T-cell (primary cell): ENCODE measurements at regions not wholly inside any gene's neighbourhood (a gene's known extent, or its start where the extent isn't known, plus 50 kb on each side); places are given as distances from the start of the nearest gene placed in this dataset.

Experiments
- ATAC-seq, 4 experiments: fragments of 200-7000 bp in 3 of 4; fragments of 150-1000 bp in 1 of 4; cut with Tn5 transposase; replicated peaks in 1 of 4; 1 replicate in 3 of 4; 2 replicates in 1 of 4; pipeline ENCODE4 v1.10.0; 2021; ENCODE audit warnings: moderate library complexity in 3 of 4, mild to moderate bottlenecking in 2 of 4, moderate number of reproducible peaks in 1 of 4
- CTCF ChIA-PET, 2 donors: fragments of 300-600 bp; sonication (Branson Sonifier 250); formaldehyde crosslinking; loops; one replicate each; lab custom pipeline; 2022; ENCODE audit warnings: antibody characterized with exemption in 2 of 2; lab: Charles Lee
- POLR2A ChIA-PET, 2 donors: fragments of 300-600 bp; sonication (Branson Sonifier 250); formaldehyde crosslinking; loops; one replicate each; lab custom pipeline; 2022; ENCODE audit warnings: antibody characterized with exemption in 2 of 2; lab: Charles Lee
- DNase-seq, 35 experiments: peaks; one replicate each; pipeline versions ENCODE4 v3.0.0 to v3.0.0-alpha.2; 2013 to 2023
- H3K27ac ChIP-seq: one replicate; pipeline ENCODE4 v1.5.1; 2013; ENCODE audit warnings: low read length
- H3K27me3 ChIP-seq, 2 experiments: replicated peaks in 1 of 2; 1 replicate in 1 of 2; 2 replicates in 1 of 2; pipeline versions ENCODE4 v1.6.1 to v1.7.0; 2013; ENCODE audit warnings: low read length in 1 of 2, mixed read lengths in 1 of 2; ENCODE audit not compliant: control insufficient read depth in 2 of 2, insufficient read depth in 2 of 2; ENCODE audit errors: extremely low read depth in 1 of 2
- H3K36me3 ChIP-seq, 2 donors: 1 replicate in 1 of 2; 2 replicates in 1 of 2; pipeline versions ENCODE4 v1.6.1 to v1.7.0; 2013; ENCODE audit warnings: low read length in 1 of 2; ENCODE audit not compliant: control insufficient read depth in 2 of 2, insufficient read depth in 1 of 2; ENCODE audit errors: extremely low read depth in 1 of 2
- H3K4me1 ChIP-seq, 2 experiments: 1 replicate in 1 of 2; 2 replicates in 1 of 2; pipeline versions ENCODE4 v1.6.1 to v1.7.0; 2013; ENCODE audit warnings: low read length in 2 of 2, mixed read lengths in 1 of 2; ENCODE audit not compliant: insufficient read depth in 2 of 2, control insufficient read depth in 1 of 2; ENCODE audit errors: extremely low read depth in 1 of 2
- H3K4me3 ChIP-seq, 2 donors: 1 replicate in 1 of 2; 2 replicates in 1 of 2; pipeline versions ENCODE4 v1.5.1 to v1.7.0; 2013; ENCODE audit warnings: mild to moderate bottlenecking in 2 of 2, low read length in 1 of 2, moderate library complexity in 1 of 2; ENCODE audit not compliant: control insufficient read depth in 1 of 2; ENCODE audit errors: extremely low read depth in 1 of 2
- H3K9me3 ChIP-seq: 2 replicates; pipeline ENCODE4 v1.7.0; 2013
- H3K27ac Mint-ChIP-seq, 2 donors: one replicate each; pipeline ENCODE4 v1.8.0; 2020 to 2021; ENCODE audit warnings: mild to moderate bottlenecking in 2 of 2, mixed read lengths in 2 of 2
- H3K27me3 Mint-ChIP-seq, 2 donors: one replicate each; pipeline ENCODE4 v1.8.0; 2021 to 2022; ENCODE audit warnings: mixed read lengths in 2 of 2
- H3K36me3 Mint-ChIP-seq: one replicate; pipeline ENCODE4 v1.8.0; 2021; ENCODE audit warnings: mixed read lengths
- H3K4me1 Mint-ChIP-seq, 3 donors: one replicate each; pipeline ENCODE4 v1.8.0; 2020 to 2022; ENCODE audit warnings: mixed read lengths in 3 of 3, mild to moderate bottlenecking in 1 of 3
- H3K4me3 Mint-ChIP-seq, 3 donors: one replicate each; pipeline ENCODE4 v1.8.0; 2020 to 2022; ENCODE audit warnings: mild to moderate bottlenecking in 3 of 3, mixed read lengths in 3 of 3, moderate library complexity in 3 of 3
- H3K9me3 Mint-ChIP-seq, 3 donors: one replicate each; pipeline ENCODE4 v1.8.0; 2020 to 2022; ENCODE audit warnings: mixed read lengths in 3 of 3
- WGBS: methylation state at CpG from one replicate; pipeline ENCODE4 v1.1.5; 2013; ENCODE audit warnings: missing lambda C conversion rate; ENCODE audit not compliant: insufficient coverage; 5-methylcytosine and 5-hydroxymethylcytosine counted together

DNA sequence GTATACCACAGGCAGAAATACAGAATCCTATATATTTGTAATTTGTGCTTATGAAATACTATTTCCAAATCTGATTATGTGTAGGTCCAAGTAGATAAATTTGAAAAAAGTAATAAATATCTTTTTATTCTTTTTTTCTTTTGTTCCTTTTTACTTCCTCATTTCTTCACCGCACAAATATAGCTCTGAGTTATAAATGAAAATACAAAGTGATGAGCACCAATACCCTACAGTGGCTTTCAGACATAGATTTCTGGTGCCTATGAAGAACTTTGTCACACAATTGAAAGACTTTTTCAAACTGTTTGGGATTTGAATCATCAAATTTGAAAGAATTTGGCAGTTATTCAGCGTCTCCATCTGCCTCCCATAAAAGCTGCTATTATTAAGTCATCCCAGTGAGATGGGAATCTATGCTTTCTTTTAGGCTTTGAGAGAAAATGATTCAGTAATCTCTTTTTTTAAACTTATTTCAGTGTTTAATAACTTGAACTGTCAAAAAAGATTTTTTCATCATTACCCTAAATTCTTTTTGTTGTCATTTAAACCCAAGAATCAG is 363.6 kb upstream of the GOLIM4 start:
- Histone ChIP-seq H3K9me3 (peaks cover 2% of the 10 kb centered on the region), H3K4me1 (no peaks in the 10 kb centered on the region), H3K36me3 (no peaks in the 10 kb centered on the region), H3K27me3 (no peaks in the 10 kb centered on the region), H3K4me3 (no peak overlapping the region), H3K27ac (no peak overlapping the region)
- ChIA-PET CTCF (no interaction called here), POLR2A (interaction anchor here in 1 of 2 donors (0.7 kb wide), 1 partner anchor 736 kb away, joined by 3 read pairs; no protein-coding TSS in a partner anchor)
- no CpG with 5 or more reads among the region's 2 CpGs for WGBS
- Mint-ChIP-seq H3K27ac (no peak overlapping the region), H3K4me3 (no peak overlapping the region), H3K27me3 (no peaks in the 10 kb centered on the region), H3K36me3 (no peaks in the 10 kb centered on the region), H3K4me1 (no peaks in the 10 kb centered on the region), H3K9me3 (peaks cover 11 to 25% (median 12%) of the 10 kb centered on the region in 3 donors)
- no peak for DNase-seq
- ATAC-seq: no peak

DNA sequence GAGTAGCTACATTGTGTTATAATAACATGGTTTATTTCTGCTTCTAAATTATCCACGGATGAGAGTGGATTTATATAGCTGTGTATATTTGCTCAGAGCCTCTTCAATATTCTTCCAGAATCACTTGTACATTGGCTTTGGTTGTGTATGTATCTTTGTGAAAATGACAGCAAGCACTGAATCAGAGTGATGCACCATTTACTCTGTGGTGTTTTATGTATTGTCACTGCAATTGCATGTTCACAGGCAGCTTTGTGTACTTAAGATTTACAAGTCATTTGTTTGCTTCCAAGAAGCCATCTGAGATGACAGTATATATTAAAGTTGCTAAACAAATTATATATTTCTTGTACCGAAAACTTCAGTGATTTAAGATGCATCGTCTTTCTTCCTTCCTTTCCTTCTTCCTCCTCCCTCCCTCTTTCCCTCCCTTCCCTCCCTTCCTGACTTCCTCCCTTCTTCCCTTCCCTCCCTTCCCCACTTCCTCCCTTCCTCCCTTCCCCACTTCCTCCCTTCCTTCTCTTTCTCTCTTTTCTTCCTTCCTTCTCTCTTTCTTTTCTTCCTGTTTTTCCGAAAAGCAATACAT is 362.3 kb upstream of the GOLIM4 start:
- no peaks in the 10 kb centered on the region for H3K36me3 Mint-ChIP-seq
- no peak for DNase-seq
- no peaks in the 10 kb centered on the region for H3K4me1 Mint-ChIP-seq
- 94% methylated on average over 2 of the region's 4 CpGs for WGBS
- no peak for ATAC-seq
- H3K4me3 ChIP-seq: no peak overlapping the region
- no peak overlapping the region for H3K4me3 Mint-ChIP-seq
- no peak overlapping the region for H3K27ac Mint-ChIP-seq
- H3K27me3 ChIP-seq: no peaks in the 10 kb centered on the region
- H3K4me1 ChIP-seq: no peaks in the 10 kb centered on the region
- peaks cover 7 to 17% (median 10%) of the 10 kb centered on the region in 3 donors for H3K9me3 Mint-ChIP-seq
- ChIA-PET POLR2A (no interaction called here), CTCF (no interaction called here)
- no peaks in the 10 kb centered on the region for H3K36me3 ChIP-seq
- no peaks in the 10 kb centered on the region for H3K27me3 Mint-ChIP-seq
- H3K9me3 ChIP-seq: peaks cover 2% of the 10 kb centered on the region
- no peak overlapping the region for H3K27ac ChIP-seq

DNA sequence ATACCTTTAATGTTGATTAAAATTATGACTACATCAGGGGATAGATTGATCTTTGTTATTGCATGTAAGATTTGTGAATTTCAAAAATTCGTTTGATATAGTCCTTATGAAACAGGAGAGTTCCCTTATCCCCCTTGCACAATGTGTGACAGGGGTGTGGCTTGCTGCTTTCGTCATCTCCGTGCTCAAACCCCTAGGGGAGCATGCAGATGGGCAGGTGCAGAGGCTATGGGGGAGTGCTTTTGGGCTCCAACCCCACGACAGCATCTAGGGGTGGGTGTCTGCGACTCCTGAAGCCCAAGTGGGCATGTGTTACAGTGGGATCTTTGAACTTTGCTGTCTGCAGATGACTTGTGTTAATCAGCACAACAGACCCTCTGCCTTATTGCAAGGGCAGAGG is 360.1 kb upstream of the GOLIM4 start:
- Histone ChIP-seq H3K4me3 (no peak overlapping the region), H3K4me1 (no peaks in the 10 kb centered on the region), H3K27me3 (no peaks in the 10 kb centered on the region), H3K36me3 (no peaks in the 10 kb centered on the region), H3K27ac (no peak overlapping the region), H3K9me3 (no peaks in the 10 kb centered on the region)
- no peaks in the 10 kb centered on the region for H3K4me1 Mint-ChIP-seq
- no peak for ATAC-seq
- peaks cover 0 to 5% (median 2%) of the 10 kb centered on the region in 3 donors for H3K9me3 Mint-ChIP-seq
- no peak overlapping the region for H3K27ac Mint-ChIP-seq
- 81% methylated on average over 2 of the region's 5 CpGs for WGBS
- no peaks in the 10 kb centered on the region for H3K27me3 Mint-ChIP-seq
- no peak overlapping the region for H3K4me3 Mint-ChIP-seq
- ChIA-PET CTCF (no interaction called here), POLR2A (no interaction called here)
- H3K36me3 Mint-ChIP-seq: no peaks in the 10 kb centered on the region
- no peak for DNase-seq

DNA sequence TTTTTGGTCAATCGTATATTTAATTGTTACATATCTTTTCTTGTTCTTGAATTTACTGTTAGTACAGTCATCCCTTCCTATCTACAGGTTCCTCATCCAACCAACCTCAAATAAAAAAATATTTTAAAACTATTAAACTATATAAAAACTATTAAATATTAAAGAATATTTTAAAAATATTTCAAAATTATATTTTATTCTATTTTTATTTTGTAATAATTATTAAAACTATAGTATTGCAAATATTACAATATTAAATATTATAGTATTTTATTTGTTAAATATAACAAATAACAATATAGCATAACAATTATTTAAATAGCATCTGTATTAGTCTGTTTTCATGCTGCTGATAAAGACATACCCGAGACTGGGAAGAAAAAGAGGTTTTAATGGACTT is 357.9 kb upstream of the GOLIM4 start:
- ATAC-seq (no peak), DNase-seq (no peak)
- peaks cover 0 to 4% (median 2%) of the 10 kb centered on the region in 3 donors for H3K9me3 Mint-ChIP-seq
- no peaks in the 10 kb centered on the region for H3K36me3 Mint-ChIP-seq
- H3K9me3 ChIP-seq: no peaks in the 10 kb centered on the region
- H3K27ac Mint-ChIP-seq: no peak overlapping the region
- ChIA-PET POLR2A (no interaction called here), CTCF (no interaction called here)
- WGBS: no CpG with 5 or more reads among the region's 2 CpGs
- H3K27me3 ChIP-seq: no peaks in the 10 kb centered on the region
- H3K4me1 Mint-ChIP-seq: no peaks in the 10 kb centered on the region
- no peak overlapping the region for H3K4me3 ChIP-seq
- H3K4me1 ChIP-seq: no peaks in the 10 kb centered on the region
- no peaks in the 10 kb centered on the region for H3K27me3 Mint-ChIP-seq
- H3K36me3 ChIP-seq: no peaks in the 10 kb centered on the region
- H3K27ac ChIP-seq: no peak overlapping the region
- H3K4me3 Mint-ChIP-seq: no peak overlapping the region

DNA sequence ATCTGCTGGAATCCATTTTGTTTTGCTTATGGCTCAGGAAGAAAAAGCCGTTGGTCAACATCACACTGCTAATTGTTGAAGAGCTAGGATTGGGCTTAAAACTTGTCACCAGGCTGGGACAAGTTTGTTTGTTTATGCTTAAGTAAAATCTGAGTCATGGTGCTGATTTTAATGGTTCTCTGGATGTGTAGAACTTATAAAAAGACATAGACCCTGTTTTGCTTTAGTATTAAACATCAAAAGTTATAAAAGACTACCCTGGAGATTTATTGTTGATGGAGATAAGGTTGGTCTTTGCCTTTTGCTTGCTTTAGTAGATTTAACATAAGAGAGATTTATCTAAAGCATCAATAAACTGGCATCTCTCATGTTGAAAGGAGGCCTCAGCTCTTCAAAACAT is 348.2 kb upstream of the GOLIM4 start:
- Histone ChIP-seq H3K36me3 (no peaks in the 10 kb centered on the region), H3K27me3 (no peaks in the 10 kb centered on the region), H3K4me3 (no peak overlapping the region), H3K27ac (no peak overlapping the region), H3K4me1 (no peaks in the 10 kb centered on the region), H3K9me3 (no peaks in the 10 kb centered on the region)
- Mint-ChIP-seq H3K36me3 (no peaks in the 10 kb centered on the region), H3K4me3 (no peak overlapping the region), H3K27ac (no peak overlapping the region), H3K9me3 (peaks cover 0 to 10% (median 0%) of the 10 kb centered on the region in 3 donors), H3K4me1 (no peaks in the 10 kb centered on the region), H3K27me3 (no peaks in the 10 kb centered on the region)
- no CpG with 5 or more reads among the region's 1 CpG for WGBS
- POLR2A ChIA-PET: no interaction called here
- CTCF ChIA-PET: no interaction called here
- ATAC-seq: no peak
- DNase-seq: no peak

DNA sequence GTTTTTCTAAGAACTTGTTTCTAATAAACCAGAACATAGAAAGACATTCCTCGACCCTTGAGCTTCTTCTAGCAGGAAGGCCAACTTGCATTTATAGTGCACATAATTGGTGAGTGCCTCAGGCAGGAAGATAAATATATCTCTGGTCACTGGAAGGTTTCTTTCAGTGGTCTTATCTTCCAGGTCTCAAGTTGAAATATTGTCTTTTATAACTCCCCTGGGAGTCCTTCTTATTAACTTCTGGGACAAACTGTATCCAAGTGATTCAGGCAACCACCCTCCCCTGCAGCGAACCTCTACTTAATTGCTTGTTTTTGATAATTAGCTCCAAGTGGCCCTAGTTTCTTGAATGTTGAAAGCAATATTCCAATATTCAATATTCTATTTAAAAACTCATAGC is 346.8 kb upstream of the GOLIM4 start:
- no CpG with 5 or more reads among the region's 2 CpGs for WGBS
- H3K4me3 ChIP-seq: no peak overlapping the region
- Mint-ChIP-seq H3K27ac (no peak overlapping the region), H3K9me3 (peaks cover 0 to 13% (median 0%) of the 10 kb centered on the region in 3 donors), H3K36me3 (no peaks in the 10 kb centered on the region), H3K27me3 (no peaks in the 10 kb centered on the region), H3K4me1 (no peaks in the 10 kb centered on the region), H3K4me3 (no peak overlapping the region)
- CTCF ChIA-PET: no interaction called here
- POLR2A ChIA-PET: no interaction called here
- no peaks in the 10 kb centered on the region for H3K9me3 ChIP-seq
- H3K27ac ChIP-seq: no peak overlapping the region
- H3K27me3 ChIP-seq: no peaks in the 10 kb centered on the region
- no peaks in the 10 kb centered on the region for H3K36me3 ChIP-seq
- ATAC-seq: no peak
- no peaks in the 10 kb centered on the region for H3K4me1 ChIP-seq
- no peak for DNase-seq
